Peyer's patch (tissue), 4 donors: ENCODE measurements at regions not wholly inside any gene's neighbourhood (a gene's known extent, or its start where the extent isn't known, plus 50 kb on each side); places are given as distances from the start of the nearest gene placed in this dataset.

Experiments used
- CTCF ChIP-seq, 6 experiments: fragments of 450-650 bp in 4 of 6; fragments of 200-600 bp in 2 of 6; sonication (generic) in 1 of 6; IDR thresholded peaks; one replicate each; pipeline ENCODE4 v1.5.1; 2017 to 2019; ENCODE audit warnings: antibody characterized with exemption in 6 of 6, mild to moderate bottlenecking in 3 of 6, moderate library complexity in 1 of 6
- POLR2A ChIP-seq, 2 donors: fragments of 450-650 bp; IDR thresholded peaks; one replicate each; pipeline ENCODE4 v1.5.1; 2017; ENCODE audit warnings: antibody characterized with exemption in 2 of 2, mild to moderate bottlenecking in 2 of 2, moderate library complexity in 2 of 2

- TF ChIP-seq CTCF (IDR thresholded peaks at IDR 0.05) (no peak), POLR2A (IDR thresholded peaks at IDR 0.05) (no peak)
Observed at GRCh38 chr4:3867403-3868100, 101.4 kb downstream of the ADRA2C start.
